ENCODE measurements at regions not wholly inside any gene's neighbourhood (a gene's known extent, or its start where the extent isn't known, plus 50 kb on each side); places are given as distances from the start of the nearest gene placed in this dataset.
A peak's percentile ranks its signal among the peaks of the same experiment; 100 is the strongest.

- intact Hi-C loops (cut with micrococcal nuclease): loop anchor here (10.0 kb wide), 1 partner anchor 119 kb away; no protein-coding TSS in a partner anchor
- CTCF ChIA-PET (ENCODE audit: low intra/inter-chr PET ratio): no interaction called here
- no peak for TF ChIP-seq CEBPG (CRISPR knock-in tag; IDR thresholded peaks at IDR 0.05)
- TF ChIP-seq CEBPG (tag; conservative IDR thresholded peaks at IDR 0.05 in 1 of 2, IDR thresholded peaks at IDR 0.05 in 1 of 2): peak; percentile 70 to 86
- TF ChIP-seq CEBPB (tag; IDR thresholded peaks at IDR 0.05): peak; percentile 57; the same call in 1 of the 2 replicates
- peak; percentile 47 for TF ChIP-seq ATF3 (IDR thresholded peaks at IDR 0.05)
- no peak for TF ChIP-seq ATF3 (CRISPR knock-in tag; conservative IDR thresholded peaks at IDR 0.05)
- TF ChIP-seq SRSF1 (IDR thresholded peaks at IDR 0.05; ENCODE audit: low read depth, low read length): no peak
Observed at GRCh38 chr5:69004127-69004526, 89.7 kb upstream of the SLC30A5 start.

More at GRCh38 chr5:69004127-69004526, 89.7 kb upstream of the SLC30A5 start:
- POLR2A ChIA-PET: no interaction called here
- Histone ChIP-seq H3K79me2 (ENCODE audit: control insufficient read depth, insufficient read depth, low read length) (no peaks in the 10 kb centered on the region), H3K9ac (ENCODE audit: insufficient read depth in 1 of 2, low read depth in 2 of 2, low read length in 2 of 2) (no peak overlapping the region), H3K9me1 (ENCODE audit: control insufficient read depth, insufficient read depth, low read length) (no peaks in the 10 kb centered on the region), H3K4me2 (ENCODE audit: insufficient read depth, low read length) (no peak overlapping the region), H3K36me3 (ENCODE audit: control insufficient read depth, insufficient read depth, low read length) (no peaks in the 10 kb centered on the region), H3K27me3 (ENCODE audit: control insufficient read depth in 2 of 2, insufficient read depth in 2 of 2, low read length in 2 of 2) (peaks cover 0 to 4% of the 10 kb centered on the region in 2 experiments; a peak in 1 of 5 replicates), H3K4me1 (replicated peaks in 1 of 2; ENCODE audit: control insufficient read depth in 2 of 2, insufficient read depth in 2 of 2, low read length in 2 of 2) (no peaks in the 10 kb centered on the region), H3K4me3 (no peak overlapping the region), H4K20me1 (replicated peaks; ENCODE audit: control insufficient read depth, insufficient read depth, low read length) (no peaks in the 10 kb centered on the region), H3K27ac (ENCODE audit: extremely low read depth, low read depth, low read length) (no peak overlapping the region), H3K9me3 (replicated peaks; ENCODE audit: control insufficient read depth, insufficient read depth, low read depth, low read length) (no peaks in the 10 kb centered on the region), H2AFZ (ENCODE audit: low read depth, low read length) (no peak overlapping the region)
- ATAC-seq (no peak), DNase-seq (ENCODE audit: extremely low read depth in 1 of 4, low spot score in 3 of 4) (no peak), FAIRE-seq (no peak)
- 2% methylated on average over 3 of the region's 3 CpGs for WGBS (ENCODE audit: insufficient coverage, low coverage, missing lambda C conversion rate)
- in situ Hi-C loops (cut with MboI): no loop called here
- BruUV-seq (replicated peaks): no TSS peak

Data from K562 (cell line).